GM23248 (cell line): ENCODE measurements at regions not wholly inside any gene's neighbourhood (a gene's known extent, or its start where the extent isn't known, plus 50 kb on each side); places are given as distances from the start of the nearest gene placed in this dataset.

Source experiments
- DNase-seq: peaks from one replicate; pipeline ENCODE4 v3.0.0-alpha.2; 2015
- H2AFZ ChIP-seq: fragments of 200-600 bp; sonication (generic); 2 replicates; pipeline ENCODE4 v1.6.1; 2016; ENCODE audit warnings: antibody characterized with exemption
- H3F3A ChIP-seq: fragments of 200-600 bp; sonication (generic); 2 replicates; pipeline ENCODE4 v1.6.1; 2016; ENCODE audit warnings: mild to moderate bottlenecking, antibody characterized with exemption, mixed run types; ENCODE audit not compliant: insufficient read depth
- H3K27ac ChIP-seq: fragments of 200-600 bp; sonication (generic); 2 replicates; pipeline ENCODE4 v1.5.1; 2016; ENCODE audit warnings: mild to moderate bottlenecking
- H3K27me3 ChIP-seq: fragments of 200-600 bp; sonication (generic); replicated peaks from 2 replicates; pipeline ENCODE4 v1.6.1; 2016; ENCODE audit warnings: mild to moderate bottlenecking; ENCODE audit not compliant: insufficient read depth
- H3K36me3 ChIP-seq: fragments of 200-600 bp; sonication (generic); 2 replicates; pipeline ENCODE4 v1.6.1; 2016; ENCODE audit warnings: low read depth, mild to moderate bottlenecking
- H3K4me1 ChIP-seq: fragments of 200-600 bp; sonication (generic); 2 replicates; pipeline ENCODE4 v1.6.1; 2016; ENCODE audit warnings: mild to moderate bottlenecking; ENCODE audit not compliant: insufficient read depth
- H3K4me2 ChIP-seq: fragments of 200-600 bp; sonication (generic); one replicate; pipeline ENCODE4 v1.6.1; 2016; ENCODE audit warnings: mild to moderate bottlenecking; ENCODE audit not compliant: unreplicated experiment
- H3K4me3 ChIP-seq: fragments of 200-600 bp; sonication (generic); 2 replicates; pipeline ENCODE4 v1.5.1; 2016; ENCODE audit warnings: mild to moderate bottlenecking
- H3K79me2 ChIP-seq: fragments of 200-600 bp; sonication (generic); 2 replicates; pipeline ENCODE4 v1.6.1; 2016; ENCODE audit warnings: mild to moderate bottlenecking; ENCODE audit not compliant: insufficient read depth
- H3K9ac ChIP-seq: fragments of 200-600 bp; sonication (generic); 2 replicates; pipeline ENCODE4 v1.6.1; 2016; ENCODE audit warnings: mild to moderate bottlenecking
- H3K9me2 ChIP-seq: fragments of 200-600 bp; sonication (generic); 2 replicates; pipeline ENCODE4 v1.6.1; 2016; ENCODE audit warnings: mixed run types, mild to moderate bottlenecking, moderate library complexity; ENCODE audit not compliant: insufficient read depth
- H3K9me3 ChIP-seq: fragments of 200-600 bp; sonication (generic); one replicate; pipeline ENCODE4 v1.6.1; 2017; ENCODE audit warnings: low read depth
- H4K20me1 ChIP-seq: fragments of 200-600 bp; sonication (generic); 2 replicates; pipeline ENCODE4 v1.6.0; 2016; ENCODE audit not compliant: insufficient read depth
- EZH2 ChIP-seq: fragments of 200-600 bp; sonication (generic); IDR thresholded peaks from 2 replicates; pipeline ENCODE4 v1.6.1; 2018; ENCODE audit warnings: antibody characterized with exemption, mild to moderate bottlenecking; ENCODE audit not compliant: insufficient read depth, poor library complexity, severe bottlenecking
- EZH2phosphoT487 ChIP-seq: fragments of 200-600 bp; sonication (generic); IDR thresholded peaks from 2 replicates; pipeline ENCODE4 v1.6.1; 2018; ENCODE audit warnings: antibody characterized with exemption, moderate library complexity, mild to moderate bottlenecking, low read depth; ENCODE audit not compliant: insufficient read depth
- WGBS, 2 experiments: methylation state at CpG; one replicate each; pipeline ENCODE4 v1.1.6; 2015 to 2017; ENCODE audit warnings: low lambda C conversion rate in 2 of 2, low coverage in 1 of 2; ENCODE audit errors: missing lambda C conversion rate in 2 of 2; 5-methylcytosine and 5-hydroxymethylcytosine counted together
- in situ Hi-C: fragments of 300-500 bp; cut with MboI; formaldehyde crosslinking; loops from 2 replicates; pipeline ENCODE4 v1.15.0; 2020

GRCh38 chr1:4932311-4933030 lies 278.1 kb downstream of the AJAP1 start:
- TF ChIP-seq EZH2 (no peak), EZH2phosphoT487 (no peak)
- H3K36me3 ChIP-seq = no peaks in the 10 kb centered on the region
- H3K9me3 ChIP-seq = no peaks in the 10 kb centered on the region
- H3K79me2 ChIP-seq = no peaks in the 10 kb centered on the region
- no peaks in the 10 kb centered on the region for H4K20me1 ChIP-seq
- no peaks in the 10 kb centered on the region for H3K4me1 ChIP-seq
- H3K9me2 ChIP-seq = no peaks in the 10 kb centered on the region
- no peaks in the 10 kb centered on the region for H3K27me3 ChIP-seq
- H3K4me3 ChIP-seq = no peak overlapping the region
- H3K27ac ChIP-seq = no peak overlapping the region
- 28 to 30% methylated on average over 15 of the region's 15 CpGs for WGBS, 2 experiments
- no peak overlapping the region for H3K9ac ChIP-seq
- H2AFZ ChIP-seq = no peak overlapping the region
- H3F3A ChIP-seq = no peaks in the 10 kb centered on the region
- H3K4me2 ChIP-seq = no peak overlapping the region
- in situ Hi-C loops = no loop called here
- DNase-seq = no peak

GRCh38 chr1:4931486-4931885 lies 277.1 kb downstream of the AJAP1 start:
- WGBS, 2 experiments = 14 to 22% methylated on average over 4 of the region's 4 CpGs
- DNase-seq = no peak
- Histone ChIP-seq H3K4me1 (no peaks in the 10 kb centered on the region), H3K9me2 (no peaks in the 10 kb centered on the region), H3K4me3 (no peak overlapping the region), H2AFZ (no peak overlapping the region), H3K27me3 (no peaks in the 10 kb centered on the region), H3K9me3 (no peaks in the 10 kb centered on the region), H3K27ac (no peak overlapping the region), H3K79me2 (no peaks in the 10 kb centered on the region), H3K9ac (no peak overlapping the region), H3K36me3 (no peaks in the 10 kb centered on the region), H4K20me1 (no peaks in the 10 kb centered on the region), H3K4me2 (no peak overlapping the region), H3F3A (no peaks in the 10 kb centered on the region)
- in situ Hi-C loops = no loop called here
- TF ChIP-seq EZH2 (no peak), EZH2phosphoT487 (no peak)

- H3K79me2 ChIP-seq = no peaks in the 10 kb centered on the region
- no peaks in the 10 kb centered on the region for H3K9me3 ChIP-seq
- H3K9ac ChIP-seq = no peak overlapping the region
- no peak overlapping the region for H3K4me2 ChIP-seq
- DNase-seq = no peak
- H3K4me1 ChIP-seq = no peaks in the 10 kb centered on the region
- no peaks in the 10 kb centered on the region for H3K27me3 ChIP-seq
- H3K27ac ChIP-seq = no peak overlapping the region
- H2AFZ ChIP-seq = no peak overlapping the region
- H4K20me1 ChIP-seq = no peaks in the 10 kb centered on the region
- H3K9me2 ChIP-seq = no peaks in the 10 kb centered on the region
- H3K36me3 ChIP-seq = no peaks in the 10 kb centered on the region
- in situ Hi-C loops = no loop called here
- TF ChIP-seq EZH2phosphoT487 = no peak
- no peak for TF ChIP-seq EZH2
- WGBS, 2 experiments = 29 to 30% methylated on average over 6 of the region's 6 CpGs
- no peaks in the 10 kb centered on the region for H3F3A ChIP-seq
- H3K4me3 ChIP-seq = no peak overlapping the region
These were observed 273.8 kb downstream of the AJAP1 start for GRCh38 chr1:4928186-4928585.

DNA sequence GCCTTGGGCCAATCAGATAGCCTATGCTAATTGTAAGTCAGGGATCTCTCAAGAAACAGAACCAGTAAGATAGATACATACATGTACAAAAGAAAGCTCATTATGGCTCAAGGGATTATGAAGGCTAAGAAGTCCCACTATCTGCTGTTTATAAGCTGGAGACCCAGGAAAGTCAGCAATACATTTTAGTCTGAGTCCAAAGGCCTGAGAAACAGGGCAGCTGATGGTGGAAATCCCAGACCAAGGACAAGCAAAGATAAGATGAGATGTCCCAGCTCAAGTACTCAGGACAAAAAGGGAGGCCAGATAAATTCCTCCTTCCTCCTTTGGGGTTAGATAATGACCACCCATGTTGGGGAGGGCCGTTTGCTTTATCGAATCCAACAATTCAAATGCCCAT lies 269.9 kb downstream of the AJAP1 start:
- WGBS, 2 experiments = 2 to 3% methylated on average over 2 of the region's 2 CpGs
- Histone ChIP-seq H3F3A (no peaks in the 10 kb centered on the region), H2AFZ (no peak overlapping the region), H3K4me2 (no peak overlapping the region), H3K9me3 (no peaks in the 10 kb centered on the region), H3K4me3 (no peak overlapping the region), H4K20me1 (no peaks in the 10 kb centered on the region), H3K36me3 (no peaks in the 10 kb centered on the region), H3K27me3 (no peaks in the 10 kb centered on the region), H3K9me2 (no peaks in the 10 kb centered on the region), H3K27ac (no peak overlapping the region), H3K4me1 (no peaks in the 10 kb centered on the region), H3K9ac (no peak overlapping the region), H3K79me2 (no peaks in the 10 kb centered on the region)
- in situ Hi-C loops = no loop called here
- no peak for TF ChIP-seq EZH2
- no peak for TF ChIP-seq EZH2phosphoT487
- no peak for DNase-seq
